HEK293T (cell line): ENCODE measurements at regions not wholly inside any gene's neighbourhood (a gene's known extent, or its start where the extent isn't known, plus 50 kb on each side); places are given as distances from the start of the nearest gene placed in this dataset.
"Not testable (repeated sequence)": the region's sequence is repeated elsewhere in the genome, so short reads cannot be mapped to it uniquely, and the experiment has no call there.

Source experiments
- FOXA1 ChIP-seq: fragments of 450-650 bp; IDR thresholded peaks from 2 replicates; pipeline ENCODE4 v1.6.1; 2016; ENCODE audit warnings: mild to moderate bottlenecking
- FOXM1 ChIP-seq: fragments of 450-650 bp; IDR thresholded peaks from 2 replicates; pipeline ENCODE4 v1.6.1; 2017; ENCODE audit warnings: mild to moderate bottlenecking, borderline replicate concordance
- HDGF ChIP-seq: fragments of 450-650 bp; IDR thresholded peaks from 2 replicates; pipeline ENCODE4 v1.6.1; 2017; ENCODE audit warnings: antibody characterized with exemption, borderline replicate concordance
- LEF1 ChIP-seq: fragments of 450-650 bp; IDR thresholded peaks from 2 replicates; pipeline ENCODE4 v1.6.1; 2017; ENCODE audit warnings: mild to moderate bottlenecking, borderline replicate concordance
- NFRKB ChIP-seq: fragments of 450-650 bp; IDR thresholded peaks from 2 replicates; pipeline ENCODE4 v1.6.1; 2016; ENCODE audit warnings: mild to moderate bottlenecking, moderate library complexity
- TF ChIP-seq, protein P1 (sequence below): fragments of 450-650 bp; IDR thresholded peaks from 2 replicates; pipeline ENCODE4 v1.6.1; 2016

DNA sequence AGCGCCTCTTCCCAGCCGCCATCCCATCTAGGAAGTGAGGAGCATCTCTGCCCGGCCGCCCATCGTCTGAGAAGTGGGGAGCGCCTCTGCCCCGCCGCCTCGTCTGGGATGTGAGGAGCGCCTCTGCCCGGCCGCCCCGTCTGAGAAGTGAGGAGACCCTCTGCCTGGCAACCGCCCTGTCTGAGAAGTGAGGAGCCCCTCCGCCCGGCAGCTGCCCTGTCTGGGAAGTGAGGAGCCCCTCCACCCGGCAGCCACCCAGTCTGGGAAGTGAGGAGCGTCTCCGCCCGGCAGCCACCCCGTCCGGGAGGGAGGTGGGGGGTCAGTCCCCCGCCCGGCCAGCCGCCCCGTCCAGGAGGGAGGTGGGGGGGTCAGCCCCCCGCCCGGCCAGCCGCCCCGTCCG, 139.4 kb upstream of the ANKRD55 start:
- not testable (repeated sequence) for TF ChIP-seq LEF1, HDGF, FOXM1, NFRKB, FOXA1
- TF ChIP-seq, protein P1, sequence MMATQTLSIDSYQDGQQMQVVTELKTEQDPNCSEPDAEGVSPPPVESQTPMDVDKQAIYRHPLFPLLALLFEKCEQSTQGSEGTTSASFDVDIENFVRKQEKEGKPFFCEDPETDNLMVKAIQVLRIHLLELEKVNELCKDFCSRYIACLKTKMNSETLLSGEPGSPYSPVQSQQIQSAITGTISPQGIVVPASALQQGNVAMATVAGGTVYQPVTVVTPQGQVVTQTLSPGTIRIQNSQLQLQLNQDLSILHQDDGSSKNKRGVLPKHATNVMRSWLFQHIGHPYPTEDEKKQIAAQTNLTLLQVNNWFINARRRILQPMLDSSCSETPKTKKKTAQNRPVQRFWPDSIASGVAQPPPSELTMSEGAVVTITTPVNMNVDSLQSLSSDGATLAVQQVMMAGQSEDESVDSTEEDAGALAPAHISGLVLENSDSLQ = not testable (repeated sequence)
